GM19025 (cell line): ENCODE measurements at regions not wholly inside any gene's neighbourhood (a gene's known extent, or its start where the extent isn't known, plus 50 kb on each side); places are given as distances from the start of the nearest gene placed in this dataset.
"Not testable (repeated sequence)": the region's sequence is repeated elsewhere in the genome, so short reads cannot be mapped to it uniquely, and the experiment has no call there.

Source experiments
- ATAC-seq: cut with Tn5 transposase; IDR thresholded peaks from one replicate; pipeline ENCODE4 v1.9.1; 2021; ENCODE audit warnings: mild to moderate bottlenecking, low read depth, moderate library complexity; ENCODE audit not compliant: unreplicated experiment

- no peak for ATAC-seq
Observed at GRCh38 chr18:8912348-8913326, 189.9 kb upstream of the NDUFV2 start.

DNA sequence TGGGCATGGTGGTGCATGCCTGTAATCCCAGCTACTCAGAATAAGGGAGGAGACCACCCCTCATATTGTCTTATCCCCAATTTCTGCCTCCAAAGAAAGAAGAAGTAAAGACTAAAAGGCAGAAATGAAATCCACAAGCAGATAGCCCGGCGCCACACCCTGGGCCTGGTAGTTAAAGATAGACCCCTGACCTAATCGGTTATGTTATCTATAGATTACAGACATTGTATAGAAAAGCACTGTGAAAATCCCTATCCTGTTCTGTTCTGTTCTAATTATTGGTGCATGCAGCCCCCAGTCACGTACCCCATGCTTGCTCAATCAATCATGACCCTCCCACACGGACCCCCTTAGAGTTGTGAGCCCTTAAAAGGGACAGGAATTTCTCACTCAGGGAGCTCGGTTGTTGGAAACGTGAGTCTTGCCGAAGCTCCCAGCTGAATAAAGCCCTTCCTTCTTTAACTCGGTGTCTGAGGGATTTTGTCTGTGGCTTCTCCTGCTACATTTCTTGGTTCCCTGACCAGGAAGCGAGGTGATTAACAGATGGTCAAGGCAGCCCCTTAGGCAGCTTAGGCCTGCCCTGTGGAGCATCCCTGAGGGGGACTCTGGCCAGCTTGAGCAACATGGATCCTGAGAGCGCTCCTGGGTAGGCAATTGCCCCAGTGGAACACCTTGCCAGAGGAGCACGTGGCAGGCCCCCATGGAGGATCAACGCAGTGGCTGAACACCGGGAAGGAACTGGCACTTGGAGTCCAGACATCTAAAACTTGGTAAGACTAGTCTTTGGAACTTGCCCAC, 188.7 kb upstream of the NDUFV2 start:
- ATAC-seq = not testable (repeated sequence)

DNA sequence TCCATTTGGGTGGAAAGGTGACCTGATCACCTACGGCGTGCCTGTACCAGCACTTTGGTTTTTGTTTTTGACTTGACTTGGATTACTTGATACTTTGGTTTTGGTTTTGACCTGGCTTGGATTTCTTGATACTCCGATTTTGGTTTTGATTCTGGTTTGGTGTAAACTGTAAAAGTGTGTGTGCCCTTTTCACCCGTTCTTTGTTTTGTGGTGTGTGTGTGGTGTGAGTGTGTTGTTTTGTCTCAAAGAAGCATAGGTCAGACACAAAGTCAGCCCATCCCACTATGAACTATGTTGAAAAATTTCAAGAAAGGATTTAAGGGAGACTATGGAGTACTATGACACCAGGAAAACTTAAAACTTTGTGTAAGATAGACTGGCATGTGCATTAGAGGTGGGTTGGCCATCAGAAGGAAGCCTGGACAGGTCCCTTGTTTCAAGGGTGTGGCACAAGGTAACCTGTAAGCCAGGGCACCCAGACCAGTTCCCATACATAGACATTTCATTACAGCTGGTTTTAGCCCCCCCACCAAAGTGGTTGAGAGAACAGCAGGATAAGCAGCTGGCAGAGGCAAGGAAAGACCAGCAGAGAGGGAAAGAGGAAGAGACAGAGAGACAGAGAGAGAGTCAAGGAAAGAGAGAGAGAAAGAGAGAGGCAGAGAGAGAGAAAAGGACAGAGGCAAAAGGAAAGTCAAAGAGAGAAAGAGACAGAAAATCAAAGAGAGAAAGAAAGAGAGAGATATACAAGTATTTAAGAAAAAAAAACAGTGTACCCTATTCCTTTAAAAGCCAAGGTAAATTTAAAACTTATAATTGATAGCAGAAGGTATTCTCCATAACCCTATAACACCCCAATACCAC, 187.9 kb upstream of the NDUFV2 start:
- ATAC-seq = not testable (repeated sequence)

GRCh38 chr18:8920856-8921787, 181.4 kb upstream of the NDUFV2 start:
- not testable (repeated sequence) for ATAC-seq

- no peak for ATAC-seq
Observed at GRCh38 chr18:8926464-8926863, 176.0 kb upstream of the NDUFV2 start.

- ATAC-seq = no peak
Observed at GRCh38 chr18:8928044-8928443, 174.5 kb upstream of the NDUFV2 start.

DNA sequence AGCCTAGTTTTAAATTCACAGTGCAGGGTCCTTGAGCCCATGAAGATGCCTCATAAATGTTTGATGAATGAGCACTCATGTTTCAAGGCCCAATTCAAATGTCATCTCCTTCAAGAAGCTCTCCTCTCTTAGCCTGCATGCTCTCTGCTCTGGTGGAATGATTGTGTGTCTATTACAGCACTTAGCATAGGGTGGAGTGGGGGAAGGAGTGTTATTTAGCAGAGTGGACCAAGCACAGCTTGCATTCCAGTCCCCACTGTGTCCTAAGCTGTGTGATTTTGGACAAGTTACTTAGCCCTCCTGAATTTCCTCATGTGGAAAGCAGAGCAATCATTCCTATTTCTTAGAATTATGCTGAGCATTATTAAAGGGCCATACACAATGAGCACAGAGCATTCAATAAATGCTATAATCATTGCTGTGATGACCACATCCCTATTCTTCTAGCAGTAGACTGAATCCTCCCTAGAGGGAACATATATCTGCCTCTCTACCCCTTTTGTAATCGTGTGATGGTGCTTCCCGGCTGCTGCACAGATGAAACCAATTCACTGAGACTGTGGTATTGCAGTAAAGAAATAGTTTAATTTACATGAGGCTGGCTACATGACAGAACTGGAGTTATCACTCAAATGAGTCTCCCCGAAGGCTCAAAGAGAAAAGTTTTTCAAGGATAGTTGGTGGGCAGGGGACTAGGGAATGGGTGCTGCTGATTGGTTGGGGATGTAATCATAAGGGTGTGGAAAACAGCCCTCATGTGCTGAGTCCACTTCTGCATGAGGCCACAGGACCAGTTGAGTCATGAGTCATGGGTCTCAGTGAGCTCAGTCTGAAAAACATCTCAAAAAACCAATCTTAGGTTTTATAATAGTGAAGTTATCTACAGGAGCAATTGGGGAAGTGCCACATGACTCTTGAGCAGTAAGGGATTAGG, 173.4 kb upstream of the NDUFV2 start:
- no peak for ATAC-seq

DNA sequence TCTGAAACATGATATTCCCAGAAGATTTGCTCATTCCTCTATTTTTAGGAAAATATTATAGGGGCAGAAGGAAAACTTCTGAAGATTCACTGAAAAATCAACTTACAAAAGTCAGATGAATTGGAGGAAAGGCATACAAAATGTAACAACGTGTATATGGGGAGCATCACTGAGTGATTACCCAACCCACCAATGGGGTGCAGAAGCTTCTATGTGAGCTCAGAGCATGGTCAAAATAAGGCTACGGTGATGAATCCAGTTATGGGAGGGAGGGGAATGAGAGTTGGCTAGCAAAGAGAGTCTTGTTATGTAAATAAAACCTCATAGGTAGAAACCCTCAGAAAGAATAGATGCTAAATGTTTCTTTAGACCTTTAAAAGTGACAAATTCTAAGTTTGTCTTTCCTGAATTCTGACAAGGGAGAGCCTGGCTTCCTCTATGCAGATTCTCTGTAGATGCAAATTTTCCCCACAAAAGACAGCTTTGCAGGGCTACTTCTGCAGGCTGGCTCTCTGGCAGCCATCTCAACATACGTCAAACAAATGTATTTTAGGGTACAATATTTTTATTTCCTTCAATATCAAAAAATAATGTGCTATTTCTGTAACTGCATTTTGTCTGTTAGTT, 171.4 kb upstream of the NDUFV2 start:
- ATAC-seq = no peak

DNA sequence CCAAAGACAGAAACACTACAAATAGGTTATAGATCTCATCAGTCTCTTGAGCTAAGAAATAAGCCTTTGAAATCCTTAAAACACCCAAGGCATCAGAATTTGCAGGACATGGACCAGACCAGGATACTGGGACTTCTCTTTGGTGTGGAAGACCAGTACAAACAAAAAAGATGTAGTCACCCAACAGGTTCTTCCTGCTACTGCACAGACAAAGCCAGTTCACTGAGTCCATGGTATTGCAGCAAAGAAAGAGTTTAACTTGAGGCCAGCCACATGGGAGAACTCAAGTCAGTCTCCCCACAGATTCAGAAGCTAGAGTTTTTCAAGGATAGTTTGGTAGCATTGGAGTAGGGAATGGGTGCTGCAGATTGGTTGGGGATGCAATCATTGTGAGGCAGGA, 169.6 kb upstream of the NDUFV2 start:
- ATAC-seq = no peak

GRCh38 chr18:8933714-8934284, 168.7 kb upstream of the NDUFV2 start:
- ATAC-seq = no peak

GRCh38 chr18:8935346-8935745, 167.2 kb upstream of the NDUFV2 start:
- not testable (repeated sequence) for ATAC-seq

DNA sequence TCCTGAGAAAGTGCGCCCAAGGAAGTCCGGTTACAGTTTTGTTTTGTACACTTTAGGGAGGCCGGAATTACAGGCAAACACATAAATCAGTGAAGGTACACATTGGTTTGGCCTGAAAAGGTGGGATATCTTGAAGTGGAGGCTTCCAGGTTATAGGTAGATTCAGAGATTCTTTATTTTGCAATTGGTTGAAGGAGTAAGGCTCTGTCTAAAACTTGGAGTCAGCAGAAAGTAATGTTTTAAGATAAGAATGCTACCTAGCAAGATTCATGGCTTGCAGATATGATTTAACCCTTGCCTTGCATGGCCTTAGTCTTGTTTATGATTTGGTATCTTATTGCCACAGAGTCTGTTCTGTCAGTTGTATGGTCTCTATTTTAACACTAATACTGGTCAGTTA, 165.9 kb upstream of the NDUFV2 start:
- ATAC-seq = no peak

- ATAC-seq = no peak
Observed at GRCh38 chr18:8937160-8938094, 165.1 kb upstream of the NDUFV2 start.

DNA sequence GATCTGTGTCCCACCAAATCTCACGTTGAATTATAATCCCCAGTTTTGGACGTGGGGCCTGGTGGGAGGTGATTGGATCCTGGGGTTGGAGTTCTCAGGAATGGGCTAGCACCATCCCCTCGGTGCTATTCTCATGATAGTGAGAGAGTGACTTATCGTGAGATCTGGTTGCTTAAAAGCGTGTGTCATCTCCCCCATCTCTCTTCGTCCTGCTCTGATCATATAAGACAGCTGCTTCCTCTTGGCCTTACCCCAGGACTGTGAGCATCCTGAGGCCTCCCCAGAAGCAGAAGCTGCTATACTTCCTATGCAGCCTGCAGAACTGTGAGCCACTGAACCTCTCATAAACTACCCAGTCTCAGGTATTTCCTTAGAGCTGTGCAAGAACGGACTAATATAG, 163.7 kb upstream of the NDUFV2 start:
- no peak for ATAC-seq

DNA sequence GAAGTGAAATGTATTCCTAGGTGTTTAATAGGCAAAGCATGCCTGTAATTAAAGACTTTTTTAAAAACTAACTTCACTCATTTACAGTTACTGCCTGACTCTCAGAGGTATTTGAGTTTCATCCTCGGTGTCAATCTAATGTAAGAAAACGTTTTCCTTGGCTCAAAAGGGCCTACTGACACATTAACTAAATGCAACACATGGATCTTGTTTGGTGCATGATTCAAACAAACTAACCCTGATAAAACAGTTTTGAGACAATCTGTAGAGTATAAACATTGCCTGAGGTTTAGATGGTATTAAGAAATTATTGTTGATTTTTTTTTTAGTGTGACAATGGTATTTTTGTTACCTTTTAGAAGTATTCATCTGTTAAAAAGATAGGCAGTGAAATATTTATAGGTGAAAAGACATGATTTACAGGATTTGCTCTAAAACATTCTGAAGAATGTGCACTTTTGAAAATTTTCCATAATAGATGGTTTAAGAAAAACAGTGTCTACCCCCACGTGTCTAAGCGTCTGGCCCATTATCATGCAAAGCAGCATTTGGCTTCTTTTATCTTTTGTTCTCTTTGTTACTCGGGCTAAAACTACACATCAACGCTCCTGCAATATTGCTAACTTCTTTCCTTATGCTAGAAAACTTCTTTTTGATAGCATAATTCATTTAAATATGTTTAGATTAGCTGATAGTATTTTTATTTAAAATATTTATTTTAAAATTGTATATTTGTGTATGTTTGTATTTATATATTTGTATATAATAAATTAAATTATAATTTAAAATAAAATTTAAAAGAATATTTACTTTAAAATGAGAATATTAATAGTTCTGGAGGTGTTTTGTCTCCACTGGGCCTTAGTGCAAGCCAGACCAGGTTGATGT, 160.2 kb upstream of the NDUFV2 start:
- ATAC-seq = no peak
